Inferior parietal cortex (tissue), 1 donor: ENCODE measurements at regions not wholly inside any gene's neighbourhood (a gene's known extent, or its start where the extent isn't known, plus 50 kb on each side); places are given as distances from the start of the nearest gene placed in this dataset.
"Not testable (repeated sequence)": the region's sequence is repeated elsewhere in the genome, so short reads cannot be mapped to it uniquely, and the experiment has no call there.

Experiments
- DNase-seq: peaks from one replicate; pipeline ENCODE4 v3.0.0-alpha.2; 2016; ENCODE audit errors: extremely low spot score

- DNase-seq, result not testable (repeated sequence)
Measured at GRCh38 chr5:118284230-118284629, 704.1 kb downstream of the DTWD2 start.

GRCh38 chr5:118282480-118283038 is 705.8 kb downstream of the DTWD2 start:
- DNase-seq, result not testable (repeated sequence)

GRCh38 chr5:118279540-118280294 is 708.6 kb downstream of the DTWD2 start:
- no peak for DNase-seq

GRCh38 chr5:118270526-118270925 is 717.8 kb downstream of the DTWD2 start:
- DNase-seq, result no peak

- no peak for DNase-seq
Measured at GRCh38 chr5:118258223-118258622, 730.1 kb downstream of the DTWD2 start.

- DNase-seq, result no peak
Measured at GRCh38 chr5:118257066-118257465, 731.3 kb downstream of the DTWD2 start.

GRCh38 chr5:118253225-118254061 is 734.9 kb downstream of the DTWD2 start:
- peak; percentile 11 for DNase-seq

- DNase-seq, result no peak
Measured at GRCh38 chr5:118249386-118249785, 739.0 kb downstream of the DTWD2 start.

GRCh38 chr5:118247458-118247857 is 740.9 kb downstream of the DTWD2 start:
- no peak for DNase-seq

- DNase-seq, result no peak
Measured at GRCh38 chr5:118243613-118244012, 744.7 kb downstream of the DTWD2 start.

GRCh38 chr5:118243068-118243467 is 745.3 kb downstream of the DTWD2 start:
- no peak for DNase-seq

GRCh38 chr5:118236108-118236849 is 752.1 kb downstream of the DTWD2 start:
- no peak for DNase-seq

GRCh38 chr5:118233606-118234005 is 754.7 kb downstream of the DTWD2 start:
- DNase-seq, result no peak

- no peak for DNase-seq
Measured at GRCh38 chr5:118228489-118228888, 759.9 kb downstream of the DTWD2 start.

GRCh38 chr5:118224546-118224945 is 763.8 kb downstream of the DTWD2 start:
- no peak for DNase-seq

- DNase-seq, result no peak
Measured at GRCh38 chr5:118220556-118221195, 767.7 kb downstream of the DTWD2 start.

- DNase-seq, result no peak
Measured at GRCh38 chr5:118211606-118212005, 776.7 kb downstream of the DTWD2 start.

GRCh38 chr5:118208031-118208453 is 780.3 kb downstream of the DTWD2 start:
- no peak for DNase-seq

GRCh38 chr5:118199801-118200200 is 788.5 kb downstream of the DTWD2 start:
- DNase-seq, result no peak

- DNase-seq, result no peak
Measured at GRCh38 chr5:118196229-118196628, 792.1 kb downstream of the DTWD2 start.

- DNase-seq, result no peak
Measured at GRCh38 chr5:118195211-118195610, 793.1 kb downstream of the DTWD2 start.
